HepG2 (cell line): ENCODE measurements at regions not wholly inside any gene's neighbourhood (a gene's known extent, or its start where the extent isn't known, plus 50 kb on each side); places are given as distances from the start of the nearest gene placed in this dataset.

ENCODE experiments used
- CERS6 ChIP-seq: sonication (generic); formaldehyde crosslinking; IDR thresholded peaks from 2 replicates; pipeline ENCODE4 v1.5.0; 2020; ENCODE audit warnings: missing genetic modification reagents
- FOXA3 ChIP-seq: IDR thresholded peaks from 2 replicates; pipeline ENCODE4 v1.6.1; 2016; ENCODE audit warnings: missing genetic modification reagents, missing compliant biosample characterization
- FOXK2 ChIP-seq: fragments of 450-650 bp; IDR thresholded peaks from 2 replicates; pipeline ENCODE4 v1.6.1; 2016
- HMGXB4 ChIP-seq, 2 experiments: sonication (generic) in 1 of 2; formaldehyde crosslinking in 1 of 2; IDR thresholded peaks; 2 replicates each; pipeline versions ENCODE4 v1.4.0 to v1.6.1; 2018 to 2020; ENCODE audit warnings: missing genetic modification reagents in 2 of 2, borderline replicate concordance in 1 of 2, low read depth in 1 of 2, mild to moderate bottlenecking in 1 of 2, missing biosample characterization in 1 of 2
- PRDM10 ChIP-seq: sonication (generic); formaldehyde crosslinking; IDR thresholded peaks from 2 replicates; pipeline ENCODE4 v1.4.0; 2020; ENCODE audit warnings: low read depth, missing genetic modification reagents
- REST ChIP-seq, 2 experiments: IDR thresholded peaks; 2 replicates each; pipeline ENCODE4 v1.6.1; 2011 to 2012; ENCODE audit warnings: low read length in 2 of 2, borderline replicate concordance in 1 of 2, low read depth in 1 of 2, mild to moderate bottlenecking in 1 of 2, moderate library complexity in 1 of 2
- RFX3 ChIP-seq: IDR thresholded peaks from 2 replicates; pipeline ENCODE4 v1.6.1; 2016; ENCODE audit warnings: missing biosample characterization, missing genetic modification reagents
- SIN3A ChIP-seq: IDR thresholded peaks from 2 replicates; pipeline ENCODE4 v1.6.1; 2011; ENCODE audit warnings: low read depth, mild to moderate bottlenecking, control low read depth, low read length, borderline replicate concordance
- SIN3B ChIP-seq: fragments of 150-350 bp; IDR thresholded peaks from 2 replicates; pipeline ENCODE4 v1.6.1; 2014; ENCODE audit warnings: low read length
- SRSF9 ChIP-seq: fragments of 200-400 bp; formaldehyde crosslinking; IDR thresholded peaks from 2 replicates; pipeline ENCODE4 v1.6.1; 2018; ENCODE audit warnings: borderline replicate concordance, mild to moderate bottlenecking, low read depth, low read length; ENCODE audit not compliant: insufficient read depth, poor library complexity, severe bottlenecking
- ZEB1 ChIP-seq: IDR thresholded peaks from 2 replicates; pipeline ENCODE4 v1.6.1; 2012; ENCODE audit warnings: mild to moderate bottlenecking, low read depth, inconsistent platforms; ENCODE audit not compliant: insufficient replicate concordance
- ZFAT ChIP-seq: sonication (generic); formaldehyde crosslinking; conservative IDR thresholded peaks from 2 replicates; pipeline ENCODE4 v1.8.1; 2023; ENCODE audit warnings: missing genetic modification reagents, inconsistent platforms

- TF ChIP-seq FOXK2 (no peak), HMGXB4 (CRISPR knock-in tag; IDR thresholded peaks at IDR 0.05; ENCODE audit: borderline replicate concordance in 1 of 2, low read depth in 1 of 2) (no peak), FOXA3 (no peak), ZFAT (CRISPR knock-in tag) (no peak), SIN3B (no peak), ZEB1 (no peak), SRSF9 (no peak), PRDM10 (CRISPR knock-in tag) (no peak), RFX3 (CRISPR knock-in tag) (no peak), SIN3A (no peak), CERS6 (CRISPR knock-in tag) (no peak), REST (IDR thresholded peaks at IDR 0.05; ENCODE audit: borderline replicate concordance in 1 of 2, low read depth in 1 of 2, low read length in 2 of 2) (no peak)
Observed at GRCh38 chr5:6041977-6042550, 336.3 kb downstream of the MED10 start.
